AG09309 (cell line): ENCODE measurements at regions not wholly inside any gene's neighbourhood (a gene's known extent, or its start where the extent isn't known, plus 50 kb on each side); places are given as distances from the start of the nearest gene placed in this dataset.

Source experiments
- DNase-seq: peaks from one replicate; pipeline ENCODE4 v3.0.0-alpha.2; 2010; ENCODE audit warnings: low read depth
- H3K4me3 ChIP-seq: 2 replicates; pipeline ENCODE4 v1.5.1; 2011; ENCODE audit warnings: mild to moderate bottlenecking, low read depth, low read length, moderate library complexity; ENCODE audit not compliant: control insufficient read depth
- CTCF ChIP-seq: IDR thresholded peaks from 2 replicates; pipeline ENCODE4 v1.5.1; 2011; ENCODE audit warnings: mild to moderate bottlenecking, low read depth, low read length, inconsistent platforms; ENCODE audit not compliant: insufficient read depth, control insufficient read depth; ENCODE audit errors: missing control alignments

- no peak overlapping the region for H3K4me3 ChIP-seq
- no peak for TF ChIP-seq CTCF
- no peak for DNase-seq
These were observed 737.9 kb upstream of the WWC1 start for GRCh38 chr5:167553511-167553910.

- no peak for TF ChIP-seq CTCF
- no peak for DNase-seq
- H3K4me3 ChIP-seq = no peak overlapping the region
These were observed 736.7 kb upstream of the WWC1 start for GRCh38 chr5:167554564-167555290.

GRCh38 chr5:167555565-167556166, 735.8 kb upstream of the WWC1 start:
- DNase-seq = no peak

GRCh38 chr5:167557359-167557758, 734.1 kb upstream of the WWC1 start:
- H3K4me3 ChIP-seq = no peak overlapping the region
- DNase-seq = no peak
- TF ChIP-seq CTCF = no peak

More at GRCh38 chr5:167555565-167556166, 735.8 kb upstream of the WWC1 start:
- H3K4me3 ChIP-seq = no peak overlapping the region
- no peak for TF ChIP-seq CTCF

- TF ChIP-seq CTCF = no peak
These were observed 729.6 kb upstream of the WWC1 start for GRCh38 chr5:167561796-167562195.

GRCh38 chr5:167564275-167564674, 727.2 kb upstream of the WWC1 start:
- TF ChIP-seq CTCF = no peak

More at GRCh38 chr5:167561796-167562195, 729.6 kb upstream of the WWC1 start:
- H3K4me3 ChIP-seq = no peak overlapping the region
- DNase-seq = no peak

More at GRCh38 chr5:167564275-167564674, 727.2 kb upstream of the WWC1 start:
- no peak for DNase-seq
- no peak overlapping the region for H3K4me3 ChIP-seq
